ENCODE measurements at regions not wholly inside any gene's neighbourhood (a gene's known extent, or its start where the extent isn't known, plus 50 kb on each side); places are given as distances from the start of the nearest gene placed in this dataset.

DNA sequence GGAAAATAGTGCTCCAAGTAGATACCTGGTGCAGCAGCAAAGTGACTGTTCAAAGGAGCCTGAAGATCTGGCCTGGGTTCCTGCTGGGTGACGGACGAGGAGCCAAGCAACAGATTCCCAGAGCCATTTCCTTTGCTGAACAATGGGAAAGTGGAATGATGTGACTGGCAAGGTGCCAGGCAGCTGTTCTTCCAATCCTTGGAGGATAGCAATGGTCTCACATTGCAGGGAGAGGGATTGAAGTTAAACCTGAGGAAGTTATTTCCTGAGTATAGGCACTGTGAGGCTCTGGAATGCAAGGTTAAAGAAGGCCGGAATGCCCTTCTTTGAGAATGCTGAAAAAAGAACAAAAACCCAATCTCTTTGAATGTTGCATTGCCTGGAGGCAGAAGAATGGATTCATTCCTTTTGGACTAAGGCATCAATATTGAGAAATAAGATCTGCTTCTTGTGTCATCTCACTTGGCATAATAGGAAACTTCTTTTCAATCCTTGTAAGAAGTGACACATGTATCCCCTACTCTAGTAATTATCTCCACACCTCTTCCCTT, 223.8 kb downstream of the BLID start:
- Histone ChIP-seq H3K9ac (no peak overlapping the region), H3K27ac (no peak overlapping the region), H3K27me3 (no peaks in the 10 kb centered on the region), H3K4me3 (no peak overlapping the region), H3K36me3 (no peaks in the 10 kb centered on the region), H3K4me1 (no peaks in the 10 kb centered on the region), H4K20me1 (no peaks in the 10 kb centered on the region), H3K9me3 (no peaks in the 10 kb centered on the region), H3K4me2 (no peak overlapping the region)
- no peak for TF ChIP-seq Cebpa-rat (IDR thresholded peaks at IDR 0.05)

DNA sequence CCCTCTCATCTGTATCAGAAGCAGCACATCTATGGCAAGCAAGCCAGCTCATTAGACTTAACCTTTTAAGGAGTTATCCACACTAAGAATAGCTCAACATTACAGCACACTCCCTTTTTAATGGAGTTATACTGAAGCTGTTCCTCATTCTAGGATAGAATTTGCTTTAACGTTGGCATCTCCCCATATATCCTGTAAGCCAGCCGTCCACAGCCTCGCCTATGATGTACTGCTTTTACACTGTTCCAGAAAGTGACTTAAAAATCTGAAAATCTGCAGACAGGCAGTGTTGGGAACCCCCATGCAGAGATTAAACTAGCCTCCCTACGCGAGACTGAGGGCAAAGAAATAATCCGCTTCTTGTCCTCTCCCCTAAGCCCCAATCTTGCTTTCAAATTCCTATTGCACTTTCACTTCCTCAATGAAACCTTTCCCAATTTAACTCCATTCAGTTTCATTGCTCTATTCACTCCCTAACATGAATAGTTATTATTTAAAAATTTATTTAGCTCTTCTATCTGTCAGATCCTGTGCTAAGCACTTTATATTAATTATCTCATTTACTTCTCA, 225.0 kb downstream of the BLID start:
- no peaks in the 10 kb centered on the region for H3K9me3 ChIP-seq
- H3K27ac ChIP-seq = no peak overlapping the region
- H4K20me1 ChIP-seq = no peaks in the 10 kb centered on the region
- TF ChIP-seq Cebpa-rat (IDR thresholded peaks at IDR 0.05) = no peak
- no peak overlapping the region for H3K4me2 ChIP-seq
- H3K27me3 ChIP-seq = no peaks in the 10 kb centered on the region
- no peaks in the 10 kb centered on the region for H3K4me1 ChIP-seq
- H3K4me3 ChIP-seq = no peak overlapping the region
- H3K36me3 ChIP-seq = no peaks in the 10 kb centered on the region
- H3K9ac ChIP-seq = no peak overlapping the region

DNA sequence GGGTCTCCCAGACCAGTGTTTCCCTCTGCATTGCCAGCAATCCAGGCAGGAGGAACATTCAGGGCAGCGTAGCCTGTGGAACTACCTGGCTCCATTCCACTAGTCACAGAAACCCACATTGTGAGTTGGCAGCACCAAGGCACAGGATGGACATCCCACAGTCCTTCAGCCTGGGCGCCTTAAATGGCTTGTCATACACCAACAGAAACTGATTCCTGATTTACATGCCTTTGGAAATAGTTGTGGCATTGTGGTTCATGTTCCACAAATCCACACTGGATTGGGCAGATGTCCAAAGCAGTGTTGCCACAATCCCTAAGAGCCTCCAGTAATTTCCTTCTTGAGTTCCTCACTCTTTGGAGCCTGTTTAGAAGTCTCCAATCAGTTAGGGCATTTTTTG, 225.6 kb downstream of the BLID start:
- Histone ChIP-seq H3K27me3 (no peaks in the 10 kb centered on the region), H3K4me1 (no peaks in the 10 kb centered on the region), H3K4me2 (no peak overlapping the region), H3K36me3 (no peaks in the 10 kb centered on the region), H3K27ac (no peak overlapping the region), H3K9me3 (no peaks in the 10 kb centered on the region), H4K20me1 (no peaks in the 10 kb centered on the region), H3K4me3 (no peak overlapping the region), H3K9ac (no peak overlapping the region)
- no peak for TF ChIP-seq Cebpa-rat (IDR thresholded peaks at IDR 0.05)

DNA sequence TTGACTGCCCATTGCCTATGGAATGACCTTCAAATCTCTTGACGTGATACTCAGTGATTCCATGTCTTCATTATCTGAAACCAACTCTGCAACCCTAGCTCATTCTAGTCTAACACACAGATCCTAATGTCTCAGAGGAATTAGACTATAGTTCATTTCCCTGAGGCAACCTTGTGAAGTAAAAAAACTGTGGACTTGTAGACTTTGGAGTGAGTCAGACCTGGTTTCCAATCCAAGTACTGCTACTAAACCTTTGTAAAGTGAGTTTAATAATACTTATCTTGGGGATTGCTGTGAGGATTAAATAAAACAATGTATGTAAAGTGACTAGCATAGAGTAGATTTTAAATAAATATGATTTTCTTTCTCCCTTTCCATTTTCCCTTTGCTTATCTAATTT, 226.1 kb downstream of the BLID start:
- Histone ChIP-seq H3K27me3 (no peaks in the 10 kb centered on the region), H3K4me3 (no peak overlapping the region), H3K9ac (no peak overlapping the region), H3K4me1 (no peaks in the 10 kb centered on the region), H4K20me1 (no peaks in the 10 kb centered on the region), H3K36me3 (no peaks in the 10 kb centered on the region), H3K27ac (no peak overlapping the region), H3K4me2 (no peak overlapping the region), H3K9me3 (no peaks in the 10 kb centered on the region)
- no peak for TF ChIP-seq Cebpa-rat (IDR thresholded peaks at IDR 0.05)

DNA sequence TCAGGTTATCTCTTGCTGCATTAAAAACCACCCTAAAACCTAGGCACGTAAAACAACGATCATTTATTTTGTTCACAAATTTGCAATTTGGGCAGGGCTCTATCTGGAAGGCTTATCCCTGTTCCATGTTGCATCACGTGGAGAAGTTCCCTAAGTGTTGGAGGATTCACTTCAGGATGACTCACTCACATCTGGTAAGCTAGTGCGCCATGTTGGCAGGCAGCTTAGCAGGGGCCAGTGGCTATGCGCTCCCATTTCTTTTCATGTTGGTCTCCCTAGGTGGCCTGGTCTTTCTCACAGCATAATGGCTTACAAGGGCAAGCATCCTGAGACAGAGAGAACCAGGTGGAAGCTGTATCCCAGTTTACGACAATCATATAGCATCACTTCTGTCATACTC, 226.8 kb downstream of the BLID start:
- no peak for TF ChIP-seq Cebpa-rat (IDR thresholded peaks at IDR 0.05)
- no peaks in the 10 kb centered on the region for H3K4me1 ChIP-seq
- no peaks in the 10 kb centered on the region for H3K27me3 ChIP-seq
- H3K9ac ChIP-seq = no peak overlapping the region
- no peaks in the 10 kb centered on the region for H3K9me3 ChIP-seq
- no peaks in the 10 kb centered on the region for H3K36me3 ChIP-seq
- no peaks in the 10 kb centered on the region for H4K20me1 ChIP-seq
- no peak overlapping the region for H3K4me2 ChIP-seq
- no peak overlapping the region for H3K4me3 ChIP-seq
- H3K27ac ChIP-seq = no peak overlapping the region

DNA sequence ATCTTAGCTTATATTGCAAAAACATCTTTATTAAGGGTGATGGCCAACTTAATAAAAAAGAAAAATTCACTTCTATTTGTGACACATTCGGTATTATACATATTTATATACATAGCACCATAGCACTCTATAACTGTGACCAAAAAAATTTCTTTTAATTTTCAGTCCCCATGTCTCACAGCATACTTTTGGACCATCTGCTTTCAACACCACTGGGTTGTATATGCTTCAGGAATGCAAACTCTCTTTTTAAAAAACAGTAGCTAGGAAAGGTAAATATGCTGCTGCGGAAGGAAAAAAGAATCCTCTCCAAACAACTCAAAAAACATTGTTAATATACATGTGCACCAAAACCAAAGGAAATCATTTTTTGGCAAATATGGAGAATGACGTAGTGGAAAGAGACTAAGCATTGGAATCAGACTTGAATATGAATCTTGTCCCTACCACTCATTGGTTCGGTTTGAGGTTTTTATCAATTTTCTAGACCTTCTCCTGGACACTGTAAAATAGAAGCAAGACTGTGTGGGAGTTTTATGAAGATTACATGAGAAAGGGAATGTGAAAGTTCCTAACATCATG, 227.9 kb downstream of the BLID start:
- H3K4me1 ChIP-seq = no peaks in the 10 kb centered on the region
- H3K9ac ChIP-seq = no peak overlapping the region
- no peak overlapping the region for H3K4me2 ChIP-seq
- H3K27ac ChIP-seq = no peak overlapping the region
- no peak overlapping the region for H3K4me3 ChIP-seq
- no peaks in the 10 kb centered on the region for H3K27me3 ChIP-seq
- H3K36me3 ChIP-seq = no peaks in the 10 kb centered on the region
- no peaks in the 10 kb centered on the region for H3K9me3 ChIP-seq
- TF ChIP-seq Cebpa-rat (IDR thresholded peaks at IDR 0.05) = no peak
- H4K20me1 ChIP-seq = no peaks in the 10 kb centered on the region

DNA sequence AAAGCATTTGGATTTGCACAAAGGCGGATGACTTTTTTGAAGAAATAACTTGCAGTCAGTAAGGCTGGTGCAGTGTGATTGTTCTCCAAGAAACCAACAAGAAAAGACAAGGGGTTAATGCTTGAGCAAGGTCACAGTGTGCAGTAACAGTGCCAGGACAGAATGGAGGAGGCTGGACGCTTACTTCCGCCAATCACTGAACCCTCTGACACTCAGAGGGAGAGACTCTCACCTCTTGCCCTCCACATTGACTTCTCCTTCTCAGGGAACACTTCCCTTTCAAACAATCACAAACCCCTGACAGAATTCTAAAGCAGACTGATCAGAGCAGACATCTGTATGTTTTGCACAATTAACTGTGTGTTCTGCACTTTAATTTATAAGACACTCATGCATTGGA, 228.4 kb downstream of the BLID start:
- TF ChIP-seq Cebpa-rat (IDR thresholded peaks at IDR 0.05) = no peak

DNA sequence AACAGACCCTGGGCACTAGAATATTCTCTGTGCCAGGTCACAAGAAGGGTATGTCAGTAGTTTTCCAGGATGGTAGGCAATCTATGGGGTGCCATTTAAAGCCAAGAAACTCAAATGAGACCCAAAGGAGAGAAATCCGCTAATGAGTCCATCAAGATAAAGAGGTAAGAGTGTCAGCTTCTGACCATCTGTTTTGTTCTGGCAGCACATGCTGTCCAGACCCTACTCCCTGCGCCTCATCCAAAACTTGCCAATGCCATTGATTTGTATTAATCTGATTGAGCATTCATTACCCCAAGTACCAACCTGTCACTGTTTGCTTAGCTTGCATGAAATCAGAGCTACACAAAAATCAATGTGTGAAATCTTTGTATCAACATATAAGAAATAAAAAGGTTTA, 229.0 kb downstream of the BLID start:
- no peaks in the 10 kb centered on the region for H3K9me3 ChIP-seq
- H4K20me1 ChIP-seq = no peaks in the 10 kb centered on the region
- TF ChIP-seq Cebpa-rat (IDR thresholded peaks at IDR 0.05) = no peak
- H3K4me1 ChIP-seq = no peaks in the 10 kb centered on the region
- no peak overlapping the region for H3K27ac ChIP-seq
- no peak overlapping the region for H3K9ac ChIP-seq
- H3K4me3 ChIP-seq = no peak overlapping the region
- no peak overlapping the region for H3K4me2 ChIP-seq
- no peaks in the 10 kb centered on the region for H3K36me3 ChIP-seq
- no peaks in the 10 kb centered on the region for H3K27me3 ChIP-seq

More for the DNA sequence above, 228.4 kb downstream of the BLID start:
- H3K36me3 ChIP-seq = no peaks in the 10 kb centered on the region
- no peak overlapping the region for H3K9ac ChIP-seq
- H3K27me3 ChIP-seq = no peaks in the 10 kb centered on the region
- H3K4me3 ChIP-seq = no peak overlapping the region
- no peaks in the 10 kb centered on the region for H3K4me1 ChIP-seq
- H3K27ac ChIP-seq = no peak overlapping the region
- H4K20me1 ChIP-seq = no peaks in the 10 kb centered on the region
- H3K9me3 ChIP-seq = no peaks in the 10 kb centered on the region
- no peak overlapping the region for H3K4me2 ChIP-seq

DNA sequence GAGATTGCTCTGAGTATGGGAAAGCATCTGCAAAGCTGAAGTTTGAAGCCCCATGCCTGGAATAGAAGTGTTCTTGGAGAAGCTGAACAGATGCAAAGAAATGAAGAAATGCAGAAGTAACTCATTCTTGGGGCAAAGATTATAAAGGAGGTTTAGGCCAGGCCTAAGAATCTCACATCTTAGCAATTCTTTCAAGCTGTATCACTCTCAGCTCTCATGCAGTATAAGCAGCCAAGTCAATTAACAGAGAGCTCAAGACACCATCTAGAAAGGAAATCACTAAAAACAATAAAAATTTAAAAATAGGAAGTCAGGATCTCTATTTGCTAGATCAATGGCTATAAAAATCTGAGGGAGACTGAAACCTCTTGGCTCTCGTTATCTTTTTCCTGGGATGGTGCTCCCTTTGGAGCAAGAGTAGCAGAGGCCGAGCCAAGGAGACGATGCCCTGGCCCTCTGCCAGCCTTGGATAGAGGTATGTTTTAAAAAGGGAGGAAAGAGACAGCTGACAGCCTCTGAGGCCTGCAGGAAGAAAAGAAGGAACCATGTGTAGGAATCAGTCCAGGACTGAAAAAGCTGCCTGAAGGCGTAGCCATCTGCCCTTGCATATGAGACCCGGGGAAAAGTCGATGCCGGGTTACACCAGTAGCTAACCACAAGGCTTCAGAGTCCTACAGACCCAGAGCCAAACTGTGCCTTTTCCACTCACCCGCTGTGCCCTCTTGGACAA, 229.8 kb downstream of the BLID start:
- no peak for TF ChIP-seq Cebpa-rat (IDR thresholded peaks at IDR 0.05)
- Histone ChIP-seq H3K27me3 (no peaks in the 10 kb centered on the region), H3K4me1 (no peaks in the 10 kb centered on the region), H3K4me2 (no peak overlapping the region), H3K36me3 (no peaks in the 10 kb centered on the region), H3K9ac (no peak overlapping the region), H4K20me1 (no peaks in the 10 kb centered on the region), H3K27ac (no peak overlapping the region), H3K4me3 (no peak overlapping the region), H3K9me3 (no peaks in the 10 kb centered on the region)

DNA sequence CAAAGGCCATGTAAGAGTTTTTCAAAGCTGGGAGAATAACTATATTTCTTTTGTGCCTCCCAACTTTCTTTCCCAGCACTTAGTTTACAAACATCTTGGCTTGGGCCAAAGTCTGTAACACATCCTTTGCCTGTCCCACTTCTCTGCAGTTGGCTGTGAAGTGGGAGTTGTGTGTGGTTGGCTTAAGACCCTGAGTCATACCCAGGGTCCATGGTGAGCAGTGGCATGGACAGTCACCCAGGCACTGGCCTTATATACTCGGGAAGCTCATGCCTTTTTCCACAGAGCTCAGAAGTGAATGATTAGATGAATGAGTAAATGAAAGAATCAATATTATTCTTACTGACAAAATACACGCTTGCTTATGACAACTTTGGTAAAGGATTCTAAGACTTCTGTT, 231.4 kb downstream of the BLID start:
- Histone ChIP-seq H3K4me2 (no peak overlapping the region), H3K27me3 (no peaks in the 10 kb centered on the region), H3K36me3 (no peaks in the 10 kb centered on the region), H3K4me3 (no peak overlapping the region), H3K9ac (no peak overlapping the region), H4K20me1 (no peaks in the 10 kb centered on the region), H3K9me3 (no peaks in the 10 kb centered on the region), H3K27ac (no peak overlapping the region), H3K4me1 (no peaks in the 10 kb centered on the region)
- no peak for TF ChIP-seq Cebpa-rat (IDR thresholded peaks at IDR 0.05)

Measured in BLaER1 (cell line).